PFSK-1 (cell line): ENCODE measurements at regions not wholly inside any gene's neighbourhood (a gene's known extent, or its start where the extent isn't known, plus 50 kb on each side); places are given as distances from the start of the nearest gene placed in this dataset.

Experiments
- FOXP2 ChIP-seq: optimal IDR thresholded peaks from 2 replicates; pipeline ENCODE3; 2011; ENCODE audit warnings: borderline replicate concordance, control low read depth, inconsistent platforms; ENCODE audit not compliant: insufficient read depth; ENCODE audit errors: extremely low read length, extremely low read depth
- POLR2AphosphoS5 ChIP-seq: IDR thresholded peaks from 2 replicates; pipeline ENCODE4 v1.6.1; 2012; ENCODE audit warnings: low read depth, mild to moderate bottlenecking, control low read depth, low read length, moderate library complexity
- SIN3A ChIP-seq: IDR thresholded peaks from 2 replicates; pipeline ENCODE4 v1.6.1; 2012; ENCODE audit warnings: mild to moderate bottlenecking, low read length, moderate library complexity, borderline replicate concordance; ENCODE audit not compliant: insufficient read depth
- TAF1 ChIP-seq: IDR thresholded peaks from 2 replicates; pipeline ENCODE4 v1.6.1; 2012; ENCODE audit warnings: low read length, control low read depth, borderline replicate concordance; ENCODE audit not compliant: insufficient read depth
- TF ChIP-seq, protein P1 (sequence below), 2 experiments: IDR thresholded peaks; 2 replicates each; pipeline versions ENCODE4 v1.6.1 to v1.8.0; 2011 to 2012; ENCODE audit warnings: low read depth in 2 of 2, low read length in 2 of 2, control low read depth in 1 of 2, inconsistent platforms in 1 of 2, mild to moderate bottlenecking in 1 of 2, moderate library complexity in 1 of 2; ENCODE audit not compliant: insufficient read depth in 1 of 2

DNA sequence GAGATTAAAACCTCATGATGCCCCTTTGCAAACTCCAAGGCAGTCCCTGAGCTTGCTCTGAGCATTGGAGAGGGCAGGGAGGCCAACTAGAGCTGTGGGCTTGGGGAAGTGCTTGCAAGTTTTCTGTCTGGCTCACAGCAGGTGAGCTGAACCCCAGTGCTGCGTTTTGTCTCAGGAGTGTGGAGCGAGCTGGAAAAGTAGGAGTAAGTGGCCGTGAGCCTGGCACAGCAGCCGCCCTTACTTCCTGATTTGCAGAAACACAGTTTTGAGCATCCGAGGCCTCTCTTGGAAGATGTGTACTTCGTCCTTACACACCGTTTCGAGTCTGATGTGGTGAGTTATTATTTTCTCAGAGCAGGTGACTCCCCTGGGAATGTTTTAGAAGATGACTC is 221.2 kb upstream of the C1orf174 start:
- TF ChIP-seq POLR2AphosphoS5 = no peak
- no peak for TF ChIP-seq SIN3A
- TF ChIP-seq, protein P1, sequence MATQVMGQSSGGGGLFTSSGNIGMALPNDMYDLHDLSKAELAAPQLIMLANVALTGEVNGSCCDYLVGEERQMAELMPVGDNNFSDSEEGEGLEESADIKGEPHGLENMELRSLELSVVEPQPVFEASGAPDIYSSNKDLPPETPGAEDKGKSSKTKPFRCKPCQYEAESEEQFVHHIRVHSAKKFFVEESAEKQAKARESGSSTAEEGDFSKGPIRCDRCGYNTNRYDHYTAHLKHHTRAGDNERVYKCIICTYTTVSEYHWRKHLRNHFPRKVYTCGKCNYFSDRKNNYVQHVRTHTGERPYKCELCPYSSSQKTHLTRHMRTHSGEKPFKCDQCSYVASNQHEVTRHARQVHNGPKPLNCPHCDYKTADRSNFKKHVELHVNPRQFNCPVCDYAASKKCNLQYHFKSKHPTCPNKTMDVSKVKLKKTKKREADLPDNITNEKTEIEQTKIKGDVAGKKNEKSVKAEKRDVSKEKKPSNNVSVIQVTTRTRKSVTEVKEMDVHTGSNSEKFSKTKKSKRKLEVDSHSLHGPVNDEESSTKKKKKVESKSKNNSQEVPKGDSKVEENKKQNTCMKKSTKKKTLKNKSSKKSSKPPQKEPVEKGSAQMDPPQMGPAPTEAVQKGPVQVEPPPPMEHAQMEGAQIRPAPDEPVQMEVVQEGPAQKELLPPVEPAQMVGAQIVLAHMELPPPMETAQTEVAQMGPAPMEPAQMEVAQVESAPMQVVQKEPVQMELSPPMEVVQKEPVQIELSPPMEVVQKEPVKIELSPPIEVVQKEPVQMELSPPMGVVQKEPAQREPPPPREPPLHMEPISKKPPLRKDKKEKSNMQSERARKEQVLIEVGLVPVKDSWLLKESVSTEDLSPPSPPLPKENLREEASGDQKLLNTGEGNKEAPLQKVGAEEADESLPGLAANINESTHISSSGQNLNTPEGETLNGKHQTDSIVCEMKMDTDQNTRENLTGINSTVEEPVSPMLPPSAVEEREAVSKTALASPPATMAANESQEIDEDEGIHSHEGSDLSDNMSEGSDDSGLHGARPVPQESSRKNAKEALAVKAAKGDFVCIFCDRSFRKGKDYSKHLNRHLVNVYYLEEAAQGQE (IDR thresholded peaks at IDR 0.05; ENCODE audit: insufficient read depth in 1 of 2, low read depth in 2 of 2, low read length in 2 of 2) = no peak
- TF ChIP-seq FOXP2 = no peak
- TF ChIP-seq TAF1 = no peak
